ENCODE measurements at regions not wholly inside any gene's neighbourhood (a gene's known extent, or its start where the extent isn't known, plus 50 kb on each side); places are given as distances from the start of the nearest gene placed in this dataset.
"Not testable (repeated sequence)": the region's sequence is repeated elsewhere in the genome, so short reads cannot be mapped to it uniquely, and the experiment has no call there.

- DNase-seq (no peak), ATAC-seq (peak; percentile 62)
- Mint-ChIP-seq H3K27me3 (no peaks in the 10 kb centered on the region), H3K27ac (peak overlapping the region; percentile 24), H3K4me1 (peaks cover 2% of the 10 kb centered on the region), H3K36me3 (ENCODE audit: low read depth) (peaks cover 2% of the 10 kb centered on the region), H3K4me3 (peak overlapping the region; percentile 60)
- no peaks in the 10 kb centered on the region for H3K9me3 ChIP-seq (ENCODE audit: control insufficient read depth, low read length, poor library complexity, severe bottlenecking)
Measured at GRCh38 chr5:50501491-50502228, 60.6 kb upstream of the EMB start.

DNA sequence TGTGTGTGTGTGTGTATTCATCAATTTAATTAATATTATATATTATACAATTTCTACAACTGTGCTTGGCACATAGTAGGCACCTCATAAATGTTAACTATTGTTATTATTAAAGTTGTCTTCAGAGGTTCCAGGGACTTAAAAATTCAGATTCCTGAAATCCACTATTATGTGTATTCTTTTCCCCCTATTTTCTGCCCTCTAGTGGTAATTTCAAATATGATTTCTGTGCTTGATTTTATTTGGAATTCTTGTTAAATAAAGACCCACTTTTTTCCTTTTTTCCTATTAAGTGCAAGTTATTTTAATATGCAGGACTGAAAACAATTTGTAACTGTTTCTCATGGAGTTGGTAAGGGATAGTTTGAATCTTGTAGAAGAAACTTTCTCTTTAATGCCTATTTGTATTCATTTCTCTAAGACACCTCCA, 72.0 kb upstream of the EMB start:
- not testable (repeated sequence) for H3K27ac Mint-ChIP-seq; H3K4me3 Mint-ChIP-seq; H3K36me3 Mint-ChIP-seq (ENCODE audit: low read depth); DNase-seq; H3K9me3 ChIP-seq (ENCODE audit: control insufficient read depth, low read length, poor library complexity, severe bottlenecking); H3K27me3 Mint-ChIP-seq; ATAC-seq
- peaks cover 16% of the 10 kb centered on the region for H3K4me1 Mint-ChIP-seq

DNA sequence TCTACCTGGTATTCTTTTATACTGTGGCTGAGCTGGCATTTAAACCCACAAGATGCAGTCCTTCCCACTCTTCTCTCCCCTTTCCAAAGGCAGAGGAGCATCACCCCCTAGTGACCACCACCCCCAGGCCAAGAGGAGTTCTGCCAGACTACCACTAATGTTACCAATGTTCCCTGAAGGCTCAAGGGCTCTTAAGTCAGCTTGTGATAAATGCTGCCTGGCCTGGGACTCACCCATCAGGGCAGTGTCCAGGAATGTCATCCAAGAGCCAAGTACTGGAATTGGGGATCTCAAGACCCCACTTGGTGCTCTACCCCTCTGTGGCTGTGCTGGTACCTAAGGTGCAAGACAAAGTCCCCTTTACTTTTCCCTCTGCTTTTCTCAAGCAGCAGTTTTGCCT, 80.0 kb upstream of the EMB start:
- H3K9me3 ChIP-seq (ENCODE audit: control insufficient read depth, low read length, poor library complexity, severe bottlenecking); DNase-seq; ATAC-seq; H3K4me3 Mint-ChIP-seq; H3K27ac Mint-ChIP-seq; H3K36me3 Mint-ChIP-seq (ENCODE audit: low read depth); H3K27me3 Mint-ChIP-seq: not testable (repeated sequence)
- H3K4me1 Mint-ChIP-seq = peaks cover 14% of the 10 kb centered on the region

DNA sequence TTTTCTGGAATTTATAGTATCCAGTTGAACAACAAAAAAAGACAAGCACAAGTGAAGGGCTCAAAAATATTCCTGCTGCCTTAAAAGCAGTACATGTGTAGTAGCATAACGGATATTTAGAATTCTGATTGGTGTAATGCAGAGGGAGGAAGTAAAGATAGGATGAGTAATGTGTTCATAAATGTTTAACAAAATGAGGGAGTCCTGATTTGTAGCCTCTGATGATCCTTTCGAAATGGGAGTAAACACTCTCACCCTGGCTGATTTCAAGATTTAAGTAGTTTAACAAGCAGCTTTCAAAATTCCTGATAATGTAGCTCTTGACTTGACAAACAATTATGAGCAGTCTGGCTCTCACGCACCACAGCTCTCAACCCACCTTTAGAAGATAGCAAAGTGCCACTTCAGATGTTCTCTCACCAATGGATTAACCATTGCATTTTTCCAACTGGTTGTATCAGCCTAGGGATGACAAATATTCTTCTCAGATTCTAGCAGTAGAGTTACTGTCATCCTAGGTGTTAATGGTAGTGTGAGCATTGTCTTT, 86.5 kb upstream of the EMB start:
- not testable (repeated sequence) for H3K9me3 ChIP-seq (ENCODE audit: control insufficient read depth, low read length, poor library complexity, severe bottlenecking); H3K4me3 Mint-ChIP-seq; H3K27me3 Mint-ChIP-seq; DNase-seq; ATAC-seq; H3K36me3 Mint-ChIP-seq (ENCODE audit: low read depth); H3K4me1 Mint-ChIP-seq; H3K27ac Mint-ChIP-seq

DNA sequence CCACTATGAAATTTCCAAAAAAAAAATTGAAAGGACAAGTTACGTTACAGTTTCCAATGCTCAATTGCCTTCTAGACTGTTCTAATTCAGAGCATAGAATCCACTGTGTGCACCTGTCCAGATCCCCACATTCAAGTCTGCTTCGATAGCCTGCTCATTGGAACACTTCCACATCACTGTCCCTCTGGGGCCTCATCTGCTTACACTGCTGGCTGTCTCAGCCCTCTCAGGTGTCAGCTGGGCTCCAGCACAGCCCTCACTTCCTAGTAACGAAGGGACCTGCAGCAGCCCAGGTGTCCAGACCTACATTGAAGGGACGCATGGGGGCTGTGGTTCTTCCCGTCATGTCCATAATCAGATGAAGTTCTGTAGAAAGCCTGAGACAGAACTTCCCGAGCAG, 94.3 kb upstream of the EMB start:
- H3K27me3 Mint-ChIP-seq = no peaks in the 10 kb centered on the region
- no peaks in the 10 kb centered on the region for H3K4me1 Mint-ChIP-seq
- H3K27ac Mint-ChIP-seq = no peak overlapping the region

GRCh38 chr5:50537534-50537933, 96.4 kb upstream of the EMB start:
- not testable (repeated sequence) for H3K4me1 Mint-ChIP-seq; DNase-seq; H3K36me3 Mint-ChIP-seq (ENCODE audit: low read depth); H3K9me3 ChIP-seq (ENCODE audit: control insufficient read depth, low read length, poor library complexity, severe bottlenecking); H3K4me3 Mint-ChIP-seq; H3K27ac Mint-ChIP-seq; H3K27me3 Mint-ChIP-seq; ATAC-seq

More for the DNA sequence above, 94.3 kb upstream of the EMB start:
- Mint-ChIP-seq H3K36me3 (ENCODE audit: low read depth) (no peaks in the 10 kb centered on the region), H3K4me3 (no peak overlapping the region)
- DNase-seq (no peak), ATAC-seq (no peak)
- no peaks in the 10 kb centered on the region for H3K9me3 ChIP-seq (ENCODE audit: control insufficient read depth, low read length, poor library complexity, severe bottlenecking)

GRCh38 chr5:50547303-50547702, 106.2 kb upstream of the EMB start:
- Mint-ChIP-seq H3K27me3 (no peaks in the 10 kb centered on the region), H3K27ac (no peak overlapping the region), H3K36me3 (ENCODE audit: low read depth) (no peaks in the 10 kb centered on the region), H3K4me1 (peaks cover 5% of the 10 kb centered on the region), H3K4me3 (no peak overlapping the region)
- no peak for DNase-seq
- no peak for ATAC-seq
- no peaks in the 10 kb centered on the region for H3K9me3 ChIP-seq (ENCODE audit: control insufficient read depth, low read length, poor library complexity, severe bottlenecking)

DNA sequence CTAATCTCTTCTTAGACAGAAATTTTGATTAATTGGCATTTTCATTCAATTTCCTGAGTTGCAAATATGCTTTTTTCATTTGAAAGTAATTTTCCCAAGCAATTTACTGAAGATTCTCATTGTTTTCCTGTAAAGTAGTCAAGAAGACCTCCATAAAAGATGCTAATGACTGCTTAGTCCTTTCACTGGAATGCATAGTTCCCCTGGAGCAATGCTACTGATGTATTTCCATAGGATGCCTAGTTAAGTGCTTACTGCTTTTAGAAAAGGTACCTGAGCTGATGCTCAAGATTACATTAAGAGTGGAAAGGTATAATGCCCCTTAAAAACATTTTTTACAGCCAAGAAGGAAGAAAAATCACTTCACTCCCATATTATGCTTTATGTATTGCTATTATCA, 109.2 kb upstream of the EMB start:
- no peaks in the 10 kb centered on the region for H3K27me3 Mint-ChIP-seq

DNA sequence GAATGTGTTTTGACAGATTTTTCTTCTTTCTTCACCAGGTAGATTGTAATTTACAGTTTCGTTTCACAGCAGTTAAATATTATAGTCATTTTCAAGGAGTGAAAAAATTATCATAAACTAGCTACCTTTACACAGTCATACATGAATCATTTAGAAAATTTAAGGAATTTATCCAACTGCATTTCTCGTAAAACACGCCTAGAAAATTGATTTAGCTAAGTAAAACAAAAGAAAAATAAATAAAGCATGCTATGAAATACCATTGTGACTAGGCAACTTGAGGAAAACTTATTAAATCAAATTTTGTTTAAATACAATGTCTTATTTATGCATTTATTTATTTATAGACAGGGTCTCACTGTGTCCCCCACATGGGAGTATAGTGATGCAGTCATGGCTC, 109.9 kb upstream of the EMB start:
- ATAC-seq = no peak
- Mint-ChIP-seq H3K4me1 (peaks cover 10% of the 10 kb centered on the region), H3K4me3 (no peak overlapping the region), H3K27ac (no peak overlapping the region), H3K36me3 (ENCODE audit: low read depth) (no peaks in the 10 kb centered on the region), H3K27me3 (no peaks in the 10 kb centered on the region)
- DNase-seq = no peak
- no peaks in the 10 kb centered on the region for H3K9me3 ChIP-seq (ENCODE audit: control insufficient read depth, low read length, poor library complexity, severe bottlenecking)

More for the DNA sequence above, 109.2 kb upstream of the EMB start:
- ATAC-seq = no peak
- DNase-seq = no peak
- no peak overlapping the region for H3K4me3 Mint-ChIP-seq
- H3K9me3 ChIP-seq (ENCODE audit: control insufficient read depth, low read length, poor library complexity, severe bottlenecking) = no peaks in the 10 kb centered on the region
- no peaks in the 10 kb centered on the region for H3K36me3 Mint-ChIP-seq (ENCODE audit: low read depth)
- H3K4me1 Mint-ChIP-seq = peaks cover 10% of the 10 kb centered on the region
- no peak overlapping the region for H3K27ac Mint-ChIP-seq

GRCh38 chr5:50553560-50553984, 112.5 kb upstream of the EMB start:
- DNase-seq (no peak), ATAC-seq (peak; percentile 25)
- H3K9me3 ChIP-seq (ENCODE audit: control insufficient read depth, low read length, poor library complexity, severe bottlenecking) = no peaks in the 10 kb centered on the region
- H3K36me3 Mint-ChIP-seq (ENCODE audit: low read depth) = no peaks in the 10 kb centered on the region
- H3K4me3 Mint-ChIP-seq = no peak overlapping the region
- peaks cover 6% of the 10 kb centered on the region for H3K4me1 Mint-ChIP-seq
- no peak overlapping the region for H3K27ac Mint-ChIP-seq
- no peaks in the 10 kb centered on the region for H3K27me3 Mint-ChIP-seq

DNA sequence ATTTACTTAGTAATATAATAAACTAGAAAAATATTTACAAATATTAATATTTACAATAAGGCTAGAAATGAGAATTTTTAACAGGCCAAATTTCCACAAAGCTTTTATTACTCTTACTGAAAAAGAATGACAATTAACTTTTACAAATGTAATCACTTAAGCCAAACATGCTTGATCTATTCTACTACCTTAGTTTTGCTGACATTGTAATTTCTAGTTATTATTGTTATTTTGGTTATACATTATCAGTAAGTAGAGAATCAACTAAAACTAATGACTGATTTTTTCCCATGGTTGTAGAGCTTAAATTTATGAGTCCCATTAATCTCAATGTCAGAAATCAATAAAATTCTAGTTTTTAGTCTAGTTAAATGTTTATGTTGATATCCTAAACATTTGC, 107.8 kb upstream of the PARP8 start:
- not testable (repeated sequence) for H3K4me3 Mint-ChIP-seq; DNase-seq; H3K4me1 Mint-ChIP-seq; H3K36me3 Mint-ChIP-seq (ENCODE audit: low read depth); H3K27me3 Mint-ChIP-seq; H3K27ac Mint-ChIP-seq; H3K9me3 ChIP-seq (ENCODE audit: control insufficient read depth, low read length, poor library complexity, severe bottlenecking); ATAC-seq

- no peaks in the 10 kb centered on the region for H3K9me3 ChIP-seq (ENCODE audit: control insufficient read depth, low read length, poor library complexity, severe bottlenecking)
- no peaks in the 10 kb centered on the region for H3K27me3 Mint-ChIP-seq
- peaks cover 2% of the 10 kb centered on the region for H3K36me3 Mint-ChIP-seq (ENCODE audit: low read depth)
- DNase-seq (no peak), ATAC-seq (no peak)
- H3K4me1 Mint-ChIP-seq = peaks cover 4% of the 10 kb centered on the region
- H3K27ac Mint-ChIP-seq = no peak overlapping the region
- no peak overlapping the region for H3K4me3 Mint-ChIP-seq
Measured at GRCh38 chr5:50559955-50560354, 106.5 kb upstream of the PARP8 start.

- no peak for ATAC-seq
Measured at GRCh38 chr5:50562694-50563093, 103.7 kb upstream of the PARP8 start.

GRCh38 chr5:50564079-50564478, 102.4 kb upstream of the PARP8 start:
- Mint-ChIP-seq H3K4me3 (no peak overlapping the region), H3K4me1 (peaks cover 6% of the 10 kb centered on the region), H3K27me3 (no peaks in the 10 kb centered on the region), H3K27ac (peak overlapping the region; percentile 39), H3K36me3 (ENCODE audit: low read depth) (peaks cover 2% of the 10 kb centered on the region)
- ATAC-seq = peak; percentile 89
- DNase-seq = no peak
- no peaks in the 10 kb centered on the region for H3K9me3 ChIP-seq (ENCODE audit: control insufficient read depth, low read length, poor library complexity, severe bottlenecking)

More at GRCh38 chr5:50562694-50563093, 103.7 kb upstream of the PARP8 start:
- no peak for DNase-seq
- peaks cover 2% of the 10 kb centered on the region for H3K36me3 Mint-ChIP-seq (ENCODE audit: low read depth)
- H3K4me1 Mint-ChIP-seq = peaks cover 6% of the 10 kb centered on the region
- H3K4me3 Mint-ChIP-seq = no peak overlapping the region
- H3K27ac Mint-ChIP-seq = no peak overlapping the region
- no peaks in the 10 kb centered on the region for H3K9me3 ChIP-seq (ENCODE audit: control insufficient read depth, low read length, poor library complexity, severe bottlenecking)
- no peaks in the 10 kb centered on the region for H3K27me3 Mint-ChIP-seq

Data from T-helper 17 cell (primary cell).